ENCODE measurements at regions not wholly inside any gene's neighbourhood (a gene's known extent, or its start where the extent isn't known, plus 50 kb on each side); places are given as distances from the start of the nearest gene placed in this dataset.
"Not testable (repeated sequence)": the region's sequence is repeated elsewhere in the genome, so short reads cannot be mapped to it uniquely, and the experiment has no call there.

- DNase-seq; H3K9me3 Mint-ChIP-seq; ATAC-seq (replicated peaks in 1 of 2); H3K4me1 Mint-ChIP-seq (ENCODE audit: low read depth); H3K4me3 Mint-ChIP-seq; H3K27me3 Mint-ChIP-seq (ENCODE audit: low read depth); H3K27ac Mint-ChIP-seq; H3K36me3 Mint-ChIP-seq (ENCODE audit: insufficient read depth in 2 of 2): not testable (repeated sequence)
Observed at GRCh38 chr2:111302397-111303218, 181.9 kb downstream of the BCL2L11 start.

- H3K4me3 Mint-ChIP-seq: not testable (repeated sequence)
Observed at GRCh38 chr2:111307302-111307701, 186.6 kb downstream of the BCL2L11 start.

GRCh38 chr2:111309231-111310075 lies 188.7 kb downstream of the BCL2L11 start:
- not testable (repeated sequence) for H3K4me3 Mint-ChIP-seq; H3K36me3 Mint-ChIP-seq (ENCODE audit: insufficient read depth in 2 of 2); H3K27ac Mint-ChIP-seq; DNase-seq; H3K27me3 Mint-ChIP-seq (ENCODE audit: low read depth); H3K4me1 Mint-ChIP-seq (ENCODE audit: low read depth); H3K9me3 Mint-ChIP-seq
- peak in 1 of 2 donors; percentile 34 for ATAC-seq (replicated peaks in 1 of 2)

More at GRCh38 chr2:111307302-111307701, 186.6 kb downstream of the BCL2L11 start:
- not testable (repeated sequence) for ATAC-seq (replicated peaks in 1 of 2); H3K4me1 Mint-ChIP-seq (ENCODE audit: low read depth); H3K36me3 Mint-ChIP-seq (ENCODE audit: insufficient read depth in 2 of 2); DNase-seq; H3K27ac Mint-ChIP-seq; H3K27me3 Mint-ChIP-seq (ENCODE audit: low read depth); H3K9me3 Mint-ChIP-seq

- ATAC-seq (replicated peaks in 1 of 2); H3K27ac Mint-ChIP-seq; H3K9me3 Mint-ChIP-seq; DNase-seq; H3K4me1 Mint-ChIP-seq (ENCODE audit: low read depth); H3K27me3 Mint-ChIP-seq (ENCODE audit: low read depth); H3K36me3 Mint-ChIP-seq (ENCODE audit: insufficient read depth in 2 of 2); H3K4me3 Mint-ChIP-seq: not testable (repeated sequence)
Observed at GRCh38 chr2:111310395-111310794, 189.7 kb downstream of the BCL2L11 start.

- not testable (repeated sequence) for H3K27me3 Mint-ChIP-seq (ENCODE audit: low read depth); H3K27ac Mint-ChIP-seq; H3K4me1 Mint-ChIP-seq (ENCODE audit: low read depth); ATAC-seq (replicated peaks in 1 of 2); H3K36me3 Mint-ChIP-seq (ENCODE audit: insufficient read depth in 2 of 2); H3K9me3 Mint-ChIP-seq; H3K4me3 Mint-ChIP-seq; DNase-seq
Observed at GRCh38 chr2:111311568-111311967, 190.9 kb downstream of the BCL2L11 start.

GRCh38 chr2:111312897-111313607 lies 192.3 kb downstream of the BCL2L11 start:
- H3K27me3 Mint-ChIP-seq (ENCODE audit: low read depth); DNase-seq; ATAC-seq (replicated peaks in 1 of 2); H3K36me3 Mint-ChIP-seq (ENCODE audit: insufficient read depth in 2 of 2); H3K4me3 Mint-ChIP-seq; H3K27ac Mint-ChIP-seq; H3K9me3 Mint-ChIP-seq: not testable (repeated sequence)
- peaks cover 12% of the 10 kb centered on the region for H3K4me1 Mint-ChIP-seq (ENCODE audit: low read depth)

- H3K27me3 Mint-ChIP-seq (ENCODE audit: low read depth); H3K9me3 Mint-ChIP-seq; DNase-seq; H3K27ac Mint-ChIP-seq; H3K36me3 Mint-ChIP-seq (ENCODE audit: insufficient read depth in 2 of 2); H3K4me3 Mint-ChIP-seq; ATAC-seq (replicated peaks in 1 of 2): not testable (repeated sequence)
- peaks cover 14% of the 10 kb centered on the region for H3K4me1 Mint-ChIP-seq (ENCODE audit: low read depth)
Observed at GRCh38 chr2:111313711-111314110, 193.0 kb downstream of the BCL2L11 start.

GRCh38 chr2:111315188-111315917 lies 194.6 kb downstream of the BCL2L11 start:
- not testable (repeated sequence) for H3K36me3 Mint-ChIP-seq (ENCODE audit: insufficient read depth in 2 of 2); H3K9me3 Mint-ChIP-seq; H3K27me3 Mint-ChIP-seq (ENCODE audit: low read depth); H3K27ac Mint-ChIP-seq; DNase-seq
- peak in 1 of 2 donors; percentile 15 for ATAC-seq (replicated peaks in 1 of 2)
- Mint-ChIP-seq H3K4me1 (ENCODE audit: low read depth) (peaks cover 22% of the 10 kb centered on the region), H3K4me3 (peak overlapping the region; percentile 31 to 32)

GRCh38 chr2:111316221-111316741 lies 195.6 kb downstream of the BCL2L11 start:
- Mint-ChIP-seq H3K4me3 (peak overlapping the region; percentile 60 to 64), H3K4me1 (ENCODE audit: low read depth) (peaks cover 24% of the 10 kb centered on the region)
- not testable (repeated sequence) for H3K27me3 Mint-ChIP-seq (ENCODE audit: low read depth); H3K27ac Mint-ChIP-seq; H3K9me3 Mint-ChIP-seq; H3K36me3 Mint-ChIP-seq (ENCODE audit: insufficient read depth in 2 of 2); DNase-seq
- peak; percentile 54 to 61 for ATAC-seq (replicated peaks in 1 of 2)

GRCh38 chr2:111316881-111317549 lies 196.3 kb downstream of the BCL2L11 start:
- ATAC-seq (replicated peaks in 1 of 2) (peak; percentile 60 to 61), DNase-seq (peak; percentile 20 to 38)
- H3K27ac Mint-ChIP-seq; H3K4me3 Mint-ChIP-seq; H3K9me3 Mint-ChIP-seq; H3K27me3 Mint-ChIP-seq (ENCODE audit: low read depth); H3K36me3 Mint-ChIP-seq (ENCODE audit: insufficient read depth in 2 of 2): not testable (repeated sequence)
- H3K4me1 Mint-ChIP-seq (ENCODE audit: low read depth): peaks cover 24% of the 10 kb centered on the region

GRCh38 chr2:111319552-111319951 lies 198.8 kb downstream of the BCL2L11 start:
- Mint-ChIP-seq H3K4me3 (peak overlapping the region in 1 of 2 donors; percentile 18), H3K4me1 (ENCODE audit: low read depth) (peaks cover 24% of the 10 kb centered on the region), H3K27ac (peak overlapping the region; percentile 11)
- H3K27me3 Mint-ChIP-seq (ENCODE audit: low read depth); H3K36me3 Mint-ChIP-seq (ENCODE audit: insufficient read depth in 2 of 2); H3K9me3 Mint-ChIP-seq: not testable (repeated sequence)
- DNase-seq (peak; percentile 15 to 32), ATAC-seq (replicated peaks in 1 of 2) (peak; percentile 55 to 59)

GRCh38 chr2:111320264-111320663 lies 199.6 kb downstream of the BCL2L11 start:
- not testable (repeated sequence) for H3K9me3 Mint-ChIP-seq; DNase-seq; H3K27ac Mint-ChIP-seq; H3K27me3 Mint-ChIP-seq (ENCODE audit: low read depth); H3K36me3 Mint-ChIP-seq (ENCODE audit: insufficient read depth in 2 of 2); ATAC-seq (replicated peaks in 1 of 2)
- Mint-ChIP-seq H3K4me3 (peak overlapping the region in 1 of 2 donors; percentile 38), H3K4me1 (ENCODE audit: low read depth) (peaks cover 24% of the 10 kb centered on the region)

Data from activated T-cell treated with anti-CD3 and anti-CD28 coated beads, Interleukin-2, amount 50 U/mL, for 72 hours (primary cell).